GM19023 (cell line): ENCODE measurements at regions not wholly inside any gene's neighbourhood (a gene's known extent, or its start where the extent isn't known, plus 50 kb on each side); places are given as distances from the start of the nearest gene placed in this dataset.
"Not testable (repeated sequence)": the region's sequence is repeated elsewhere in the genome, so short reads cannot be mapped to it uniquely, and the experiment has no call there.

Source experiments
- ATAC-seq: cut with Tn5 transposase; IDR thresholded peaks from one replicate; pipeline ENCODE4 v1.9.1; 2021; ENCODE audit warnings: mild to moderate bottlenecking, moderate library complexity; ENCODE audit not compliant: unreplicated experiment

GRCh38 chr5:90073026-90073570, 336.5 kb downstream of the CETN3 start:
- not testable (repeated sequence) for ATAC-seq

DNA sequence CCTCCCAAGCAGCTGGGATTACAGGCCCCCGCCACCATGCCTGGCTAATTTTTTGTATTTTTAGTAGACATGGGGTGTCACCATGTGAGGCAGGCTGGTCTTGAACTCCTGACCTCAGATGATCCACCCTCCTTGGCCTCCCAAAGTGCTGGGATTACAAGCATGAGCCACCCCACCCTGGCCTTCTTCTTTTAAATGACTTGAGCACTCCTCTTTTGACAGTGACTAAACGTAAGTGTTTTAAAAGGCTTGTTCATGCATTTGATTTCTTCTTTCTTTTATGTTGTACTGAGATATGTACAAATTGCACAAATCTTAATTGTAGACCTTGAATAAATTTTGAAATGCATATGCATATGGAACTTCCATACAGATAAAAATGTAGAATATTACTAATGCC, 337.9 kb downstream of the CETN3 start:
- ATAC-seq = no peak

DNA sequence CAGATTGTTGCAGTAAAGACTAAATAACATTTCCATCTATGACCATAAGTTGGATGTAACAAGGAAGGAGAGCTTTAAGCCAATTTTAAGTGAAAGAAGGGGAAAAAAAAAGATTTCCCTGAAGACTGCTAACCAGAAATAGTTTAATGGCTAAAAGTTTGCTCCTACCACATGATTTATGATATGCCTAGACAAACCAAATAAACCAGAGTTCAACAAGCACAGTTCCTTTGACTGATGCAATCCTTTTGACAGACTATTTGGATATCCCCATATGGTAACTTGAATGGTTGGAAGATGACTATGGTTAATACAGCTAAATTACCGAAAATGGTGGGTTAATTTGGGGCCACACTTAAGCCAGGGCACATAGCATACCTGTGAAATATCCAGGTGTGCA, 338.5 kb downstream of the CETN3 start:
- ATAC-seq = no peak

DNA sequence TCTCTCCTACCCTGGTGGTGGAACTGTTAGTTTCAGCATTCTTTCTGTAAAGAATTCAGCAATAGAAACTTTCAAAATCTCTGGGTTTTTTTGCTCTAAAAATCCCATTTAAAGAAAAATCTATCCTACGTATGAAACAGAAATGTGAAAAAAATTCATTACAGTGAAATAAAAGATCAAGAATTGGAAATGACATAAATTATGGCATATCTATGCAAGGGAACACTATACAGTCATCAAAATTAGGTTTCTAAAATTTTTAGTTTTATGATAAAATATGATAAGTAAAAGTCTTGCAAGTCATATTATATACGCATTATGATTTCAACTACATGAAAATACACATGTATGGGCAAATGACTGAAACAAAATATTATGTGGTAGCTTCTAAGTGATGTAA, 342.6 kb downstream of the CETN3 start:
- no peak for ATAC-seq

GRCh38 chr5:90056911-90057705, 352.4 kb downstream of the CETN3 start:
- no peak for ATAC-seq

GRCh38 chr5:90055831-90056328, 353.7 kb downstream of the CETN3 start:
- ATAC-seq = no peak

DNA sequence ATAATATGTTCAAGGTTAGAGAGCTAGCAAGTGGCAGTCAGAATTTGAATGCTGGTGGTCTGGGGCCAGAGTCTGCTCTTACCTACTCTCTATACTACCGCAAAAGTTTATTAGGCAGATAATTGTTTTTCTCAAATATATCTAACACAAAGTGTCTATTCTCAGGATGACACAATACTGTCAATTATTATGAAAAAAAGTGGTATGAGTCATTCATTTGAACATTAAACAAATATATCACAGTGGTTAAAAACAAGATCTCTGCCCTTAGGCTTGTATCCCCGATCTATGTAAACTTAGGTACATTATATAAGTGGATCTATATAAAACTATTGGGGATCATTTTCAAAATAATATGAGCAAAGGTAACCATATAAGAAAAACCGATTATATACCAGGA, 354.9 kb downstream of the CETN3 start:
- no peak for ATAC-seq

- ATAC-seq = no peak
Measured at GRCh38 chr5:90051756-90052155, 357.8 kb downstream of the CETN3 start.

DNA sequence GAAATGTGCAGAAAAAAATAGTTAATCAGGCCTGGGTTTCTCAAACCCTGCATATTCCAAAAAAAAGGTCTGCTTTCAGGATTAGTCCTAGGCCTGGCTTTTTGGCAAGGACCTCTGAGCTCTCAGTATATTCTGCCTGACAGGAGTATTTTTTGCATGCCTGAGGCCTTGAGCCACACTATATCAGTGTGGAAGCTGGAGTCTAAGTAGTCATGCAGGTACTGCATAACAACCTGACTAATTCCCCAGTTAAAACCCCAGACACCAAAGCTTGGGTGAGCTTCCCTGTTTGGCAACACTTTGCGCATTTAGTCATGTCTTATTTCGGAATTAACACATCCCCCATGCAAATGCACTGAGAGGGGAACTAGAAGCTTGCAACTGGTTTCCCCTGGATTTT, 359.5 kb downstream of the CETN3 start:
- ATAC-seq = no peak

GRCh38 chr5:90047113-90047512, 362.4 kb downstream of the CETN3 start:
- ATAC-seq = no peak

DNA sequence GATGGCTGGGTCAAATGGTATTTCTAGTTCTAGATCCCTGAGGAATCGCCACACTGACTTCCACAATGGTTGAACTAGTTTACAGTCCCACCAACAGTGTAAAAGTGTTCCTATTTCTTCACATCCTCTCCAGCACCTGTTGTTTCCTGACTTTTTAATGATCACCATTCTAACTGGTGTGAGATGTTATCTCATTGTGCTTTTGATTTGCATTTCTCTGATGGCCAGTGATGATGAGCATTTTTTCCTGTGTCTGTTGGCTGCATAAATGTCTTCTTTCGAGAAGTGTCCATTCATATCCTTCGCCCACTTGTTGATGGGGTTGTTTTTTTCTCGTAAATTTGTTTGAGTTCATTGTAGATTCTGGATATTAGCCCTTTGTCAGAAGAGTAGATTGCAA, 369.5 kb downstream of the CETN3 start:
- not testable (repeated sequence) for ATAC-seq

DNA sequence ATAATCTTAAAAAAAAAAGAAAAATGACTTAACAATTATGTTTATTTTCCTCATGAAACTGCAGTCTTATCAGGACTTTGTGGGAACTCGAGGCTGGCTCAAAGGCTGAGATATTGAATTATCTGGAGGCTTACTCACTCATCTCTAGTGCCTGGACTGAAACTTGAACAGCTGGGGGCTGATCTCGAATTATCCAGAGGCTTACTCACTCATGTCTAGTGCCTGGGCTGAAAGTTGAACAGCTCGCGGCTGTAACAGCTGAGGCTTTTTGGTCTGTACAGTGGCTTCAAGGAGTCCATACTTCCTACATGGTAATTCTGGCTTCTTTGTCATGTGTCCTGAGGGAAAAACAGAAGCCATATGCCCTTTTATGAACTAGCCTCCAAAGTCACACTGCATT, 371.9 kb downstream of the CETN3 start:
- ATAC-seq = no peak

DNA sequence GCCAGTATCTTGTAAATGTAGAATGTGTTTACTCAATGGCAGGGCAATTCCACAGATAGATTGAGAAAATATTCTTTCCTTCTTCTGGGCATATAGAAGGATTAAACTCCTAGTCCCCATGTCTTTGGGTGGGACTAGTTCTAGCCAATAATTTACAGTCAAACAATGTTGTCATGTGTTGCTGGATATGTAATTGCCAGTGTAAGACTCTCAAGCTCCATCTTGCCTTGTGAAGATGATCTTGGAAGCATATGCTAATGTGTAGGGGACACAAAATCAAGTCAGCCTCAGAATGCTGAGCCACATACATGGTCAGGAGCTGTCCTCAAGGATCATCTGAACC, 386.9 kb downstream of the CETN3 start:
- peak; percentile 56 for ATAC-seq

DNA sequence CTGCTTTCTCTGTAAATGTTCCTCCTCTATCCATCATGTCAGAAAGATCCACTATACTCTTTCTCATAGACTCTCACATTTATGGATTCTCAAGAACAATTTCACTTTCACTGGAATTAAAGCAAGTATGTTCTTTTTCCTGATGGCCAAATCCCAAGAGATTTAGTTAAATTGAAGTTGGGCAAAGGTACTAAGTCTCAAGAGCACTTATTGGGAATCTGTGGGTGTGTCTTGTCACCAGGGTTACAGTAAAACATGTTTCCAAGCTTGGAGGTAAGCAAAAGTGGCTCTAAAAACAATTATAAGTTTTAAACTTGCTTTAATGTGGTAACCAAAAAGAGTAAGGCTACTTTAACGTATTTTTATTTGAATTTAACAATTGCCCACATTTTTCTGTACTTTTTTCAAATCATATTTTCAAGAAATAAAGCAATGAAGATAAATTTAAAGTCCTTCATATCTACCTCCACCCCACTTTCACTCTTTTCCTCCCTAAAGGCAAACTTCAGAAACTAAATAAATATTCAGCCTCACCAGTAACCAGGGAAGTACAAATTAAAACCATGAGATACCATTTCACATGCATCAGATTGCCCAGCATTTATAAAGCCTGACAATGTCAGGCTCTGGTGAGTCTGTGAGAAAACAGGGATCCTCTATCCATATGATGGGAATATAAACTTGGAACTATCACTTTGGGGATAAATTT, 387.4 kb downstream of the CETN3 start:
- ATAC-seq = no peak

DNA sequence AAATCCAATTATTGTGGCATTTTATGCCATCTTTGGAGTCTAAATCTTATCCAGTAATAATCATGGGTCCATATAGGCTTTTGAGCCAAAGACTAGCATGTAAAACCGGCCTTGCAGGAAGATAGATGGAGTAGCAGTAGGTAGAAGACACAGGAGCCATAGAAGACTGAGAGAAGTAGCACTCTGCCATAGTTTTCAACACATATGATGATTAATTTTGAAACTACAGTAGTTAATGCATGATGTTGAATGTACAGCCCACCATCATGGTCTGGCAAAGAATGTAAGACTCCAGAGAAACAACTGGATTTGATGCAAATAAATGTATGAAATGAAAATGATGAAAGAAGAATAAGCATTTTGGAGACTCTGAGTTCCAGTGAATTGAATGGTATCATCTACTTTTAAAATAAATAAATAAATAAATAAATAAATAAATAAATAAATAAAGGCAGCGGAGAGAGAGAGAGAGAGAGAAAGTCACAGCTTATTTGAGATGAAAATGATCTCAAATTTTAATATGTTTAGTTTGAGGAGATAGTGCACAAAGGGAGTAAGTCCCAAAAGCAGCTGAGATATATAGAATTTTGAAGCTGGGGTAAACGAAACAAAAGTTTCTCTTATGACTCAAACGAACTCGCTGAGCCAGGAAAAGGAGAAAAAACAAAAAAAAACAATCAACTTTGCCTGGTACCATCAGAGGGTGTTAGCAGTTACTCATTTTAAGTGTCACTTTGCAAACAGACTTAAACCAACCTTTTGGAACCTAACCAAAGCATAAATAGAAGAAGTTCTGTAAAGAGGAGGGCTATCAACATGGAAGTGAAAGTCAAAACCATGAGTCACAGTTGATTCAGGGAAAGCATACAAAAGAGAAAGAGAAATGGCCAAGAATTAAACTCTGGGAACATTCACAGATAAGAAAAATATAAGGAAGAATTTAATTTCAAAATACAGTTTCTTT, 388.7 kb downstream of the CETN3 start:
- peak; percentile 89 for ATAC-seq

DNA sequence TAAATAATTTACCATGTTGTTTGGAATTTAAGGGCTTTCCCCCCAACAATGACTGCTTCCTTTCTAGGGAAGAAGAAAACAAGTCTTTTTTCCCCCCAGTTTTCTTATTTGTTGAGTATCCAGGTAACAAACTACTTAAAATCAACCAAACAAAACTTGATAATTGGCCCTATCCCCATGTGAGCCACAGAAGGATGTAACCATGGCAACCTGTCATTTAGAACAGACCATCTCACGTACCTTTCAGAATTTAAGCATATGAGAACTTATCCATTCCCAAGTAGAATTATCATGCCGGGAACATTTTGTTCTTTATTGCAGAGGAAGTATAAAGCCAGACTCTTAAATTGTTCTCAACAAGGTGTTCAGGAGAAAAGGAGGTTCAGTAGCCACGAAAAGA, 392.3 kb downstream of the CETN3 start:
- ATAC-seq = no peak

DNA sequence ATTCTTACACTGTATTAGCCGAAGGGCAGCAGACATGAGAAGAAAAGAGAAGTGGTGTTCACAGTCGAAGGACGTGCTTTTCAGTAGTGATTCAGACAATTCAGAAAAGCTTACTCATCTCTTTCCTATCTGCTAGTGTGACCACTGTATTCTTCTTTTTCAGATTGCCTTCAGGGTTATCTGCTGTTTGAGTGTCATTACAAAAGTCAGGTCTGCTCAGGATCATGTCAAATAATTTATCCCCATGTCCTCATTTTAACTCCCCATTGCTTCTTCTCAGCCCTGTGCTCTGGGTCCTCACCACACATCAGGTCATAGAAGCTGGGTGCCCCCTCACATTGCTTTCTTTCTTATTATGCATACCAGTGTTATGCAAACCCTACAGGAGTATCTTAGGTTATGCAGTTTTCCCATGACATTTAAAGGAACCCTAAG, 394.0 kb downstream of the CETN3 start:
- peak; percentile 85 for ATAC-seq

GRCh38 chr5:90014420-90014819, 395.1 kb downstream of the CETN3 start:
- ATAC-seq = peak; percentile 81

- no peak for ATAC-seq
Measured at GRCh38 chr5:90000351-90000750, 409.2 kb downstream of the CETN3 start.

DNA sequence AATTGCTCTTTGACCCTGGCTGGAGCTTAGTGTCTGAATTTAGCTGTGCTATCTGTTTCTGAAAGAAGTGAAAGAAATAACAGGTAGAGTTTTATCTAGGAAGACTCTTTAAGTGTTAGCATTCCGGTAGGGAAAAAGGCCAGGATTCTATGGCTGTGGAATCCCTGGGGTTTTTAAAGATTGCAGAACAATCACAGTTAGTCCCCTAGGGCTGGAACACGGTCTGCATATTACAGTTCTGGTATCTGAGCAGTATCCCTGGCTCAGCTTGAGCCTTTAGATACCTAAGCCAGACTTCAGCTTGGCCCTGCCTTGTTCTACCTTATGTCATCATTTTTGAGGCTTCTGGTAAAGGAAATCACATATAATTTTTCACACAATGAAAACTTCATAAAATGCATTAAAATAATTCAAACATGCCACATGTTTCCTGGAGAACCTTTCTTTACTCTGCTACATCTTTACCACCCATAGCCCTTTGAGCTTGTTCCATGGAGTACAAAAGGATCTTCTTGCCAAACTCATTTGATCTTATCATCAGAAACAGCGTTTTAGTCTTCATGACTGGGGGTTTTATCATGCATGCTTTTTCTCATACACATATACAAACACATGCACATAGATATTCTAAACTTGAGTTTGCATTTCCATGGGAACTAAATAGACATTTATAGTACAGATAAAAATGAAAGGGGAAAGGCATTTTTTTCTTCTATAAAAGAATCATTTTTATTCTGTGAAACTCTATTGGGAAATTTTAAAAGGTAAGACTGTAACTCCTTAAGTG, 410.8 kb downstream of the CETN3 start:
- no peak for ATAC-seq
